NB4 (cell line): ENCODE measurements at regions not wholly inside any gene's neighbourhood (a gene's known extent, or its start where the extent isn't known, plus 50 kb on each side); places are given as distances from the start of the nearest gene placed in this dataset.

ENCODE experiments used
- CTCF ChIP-seq: IDR thresholded peaks from one replicate; pipeline ENCODE4 v1.5.1; 2012; ENCODE audit warnings: low read depth, low read length
- MYC ChIP-seq: IDR thresholded peaks from 2 replicates; pipeline ENCODE4 v1.6.1; 2011; ENCODE audit warnings: low read depth, low read length
- POLR2A ChIP-seq: IDR thresholded peaks from 2 replicates; pipeline ENCODE4 v1.6.1; 2011; ENCODE audit warnings: mild to moderate bottlenecking; ENCODE audit not compliant: insufficient read length; ENCODE audit errors: extremely low read depth
- TF ChIP-seq, protein P1 (sequence below): IDR thresholded peaks from 2 replicates; pipeline ENCODE4 v1.6.1; 2011; ENCODE audit warnings: low read depth, low read length

DNA sequence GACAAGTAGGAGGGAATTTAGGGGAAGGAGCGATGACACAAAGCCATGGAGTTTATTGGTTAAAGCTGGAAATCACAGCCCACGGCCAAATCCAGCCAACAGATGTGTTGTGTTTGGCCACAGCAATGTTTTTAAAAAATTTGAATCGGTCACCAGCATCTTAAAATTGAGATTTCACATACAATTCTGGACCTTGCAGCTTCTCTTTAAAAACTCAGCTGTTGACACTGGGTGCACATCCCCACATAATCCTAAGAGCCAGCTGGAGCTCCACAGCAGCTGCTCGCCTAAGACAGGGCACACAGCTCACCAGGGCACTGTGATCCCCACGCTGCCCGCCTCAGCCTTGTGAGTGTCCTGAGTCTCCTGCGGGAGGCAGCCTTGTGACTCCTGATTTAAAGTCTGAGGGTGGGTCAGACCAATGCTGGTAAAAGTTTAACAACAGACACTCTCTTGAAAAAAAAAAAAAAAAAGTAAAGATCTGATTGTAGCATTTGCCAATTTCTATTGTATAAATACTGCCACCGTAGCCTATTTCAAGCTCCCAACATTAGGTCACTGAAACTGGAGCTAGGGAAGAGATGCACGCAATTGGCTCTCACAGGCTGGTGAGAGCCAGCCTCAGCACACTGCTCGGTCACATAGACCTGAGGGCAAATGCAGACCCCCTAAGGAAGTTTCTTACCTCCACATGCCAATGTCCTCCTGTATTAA is 124.8 kb downstream of the HSD17B3 start:
- TF ChIP-seq CTCF (no peak), POLR2A (no peak), MYC (no peak)
- TF ChIP-seq, protein P1, sequence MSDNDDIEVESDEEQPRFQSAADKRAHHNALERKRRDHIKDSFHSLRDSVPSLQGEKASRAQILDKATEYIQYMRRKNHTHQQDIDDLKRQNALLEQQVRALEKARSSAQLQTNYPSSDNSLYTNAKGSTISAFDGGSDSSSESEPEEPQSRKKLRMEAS, result no peak
